ENCODE measurements at regions not wholly inside any gene's neighbourhood (a gene's known extent, or its start where the extent isn't known, plus 50 kb on each side); places are given as distances from the start of the nearest gene placed in this dataset.

DNA sequence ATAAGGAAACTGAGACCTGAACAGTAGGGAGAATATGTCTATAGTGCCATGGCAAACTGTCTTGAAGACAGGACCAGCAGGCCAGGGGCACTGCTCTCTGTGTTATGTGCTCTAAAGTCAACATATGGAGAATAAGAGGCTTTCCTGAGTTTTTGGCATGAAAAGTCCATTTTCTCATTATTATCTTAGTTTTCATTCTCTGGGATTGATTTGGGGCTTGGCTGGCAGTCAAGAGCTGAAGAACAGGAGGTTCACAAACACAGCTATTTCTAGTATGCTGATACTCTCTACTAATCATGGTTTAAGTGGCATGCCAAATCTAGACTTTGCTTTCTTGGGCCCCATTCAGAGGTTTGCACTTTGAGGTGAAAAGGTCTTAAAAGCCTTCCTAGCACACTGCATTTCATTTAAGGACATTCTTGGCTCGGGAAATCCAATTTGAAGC lies 404.4 kb downstream of the ZNF608 start:
- H3K4me1 Mint-ChIP-seq: no peaks in the 10 kb centered on the region
- H3K27me3 Mint-ChIP-seq (ENCODE audit: low read depth): peaks cover 4% of the 10 kb centered on the region
- H3K36me3 Mint-ChIP-seq (ENCODE audit: low read depth): no peaks in the 10 kb centered on the region
- H3K9me3 Mint-ChIP-seq: no peaks in the 10 kb centered on the region
- TF ChIP-seq, protein P1, sequence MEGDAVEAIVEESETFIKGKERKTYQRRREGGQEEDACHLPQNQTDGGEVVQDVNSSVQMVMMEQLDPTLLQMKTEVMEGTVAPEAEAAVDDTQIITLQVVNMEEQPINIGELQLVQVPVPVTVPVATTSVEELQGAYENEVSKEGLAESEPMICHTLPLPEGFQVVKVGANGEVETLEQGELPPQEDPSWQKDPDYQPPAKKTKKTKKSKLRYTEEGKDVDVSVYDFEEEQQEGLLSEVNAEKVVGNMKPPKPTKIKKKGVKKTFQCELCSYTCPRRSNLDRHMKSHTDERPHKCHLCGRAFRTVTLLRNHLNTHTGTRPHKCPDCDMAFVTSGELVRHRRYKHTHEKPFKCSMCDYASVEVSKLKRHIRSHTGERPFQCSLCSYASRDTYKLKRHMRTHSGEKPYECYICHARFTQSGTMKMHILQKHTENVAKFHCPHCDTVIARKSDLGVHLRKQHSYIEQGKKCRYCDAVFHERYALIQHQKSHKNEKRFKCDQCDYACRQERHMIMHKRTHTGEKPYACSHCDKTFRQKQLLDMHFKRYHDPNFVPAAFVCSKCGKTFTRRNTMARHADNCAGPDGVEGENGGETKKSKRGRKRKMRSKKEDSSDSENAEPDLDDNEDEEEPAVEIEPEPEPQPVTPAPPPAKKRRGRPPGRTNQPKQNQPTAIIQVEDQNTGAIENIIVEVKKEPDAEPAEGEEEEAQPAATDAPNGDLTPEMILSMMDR (IDR thresholded peaks at IDR 0.05; ENCODE audit: unreplicated experiment in 3 of 3): no peak
- H3K4me3 Mint-ChIP-seq: peak overlapping the region in 1 of 3 experiments; percentile 36
- peak overlapping the region in 2 of 3 experiments; percentile 67 to 91 for H3K27ac Mint-ChIP-seq

DNA sequence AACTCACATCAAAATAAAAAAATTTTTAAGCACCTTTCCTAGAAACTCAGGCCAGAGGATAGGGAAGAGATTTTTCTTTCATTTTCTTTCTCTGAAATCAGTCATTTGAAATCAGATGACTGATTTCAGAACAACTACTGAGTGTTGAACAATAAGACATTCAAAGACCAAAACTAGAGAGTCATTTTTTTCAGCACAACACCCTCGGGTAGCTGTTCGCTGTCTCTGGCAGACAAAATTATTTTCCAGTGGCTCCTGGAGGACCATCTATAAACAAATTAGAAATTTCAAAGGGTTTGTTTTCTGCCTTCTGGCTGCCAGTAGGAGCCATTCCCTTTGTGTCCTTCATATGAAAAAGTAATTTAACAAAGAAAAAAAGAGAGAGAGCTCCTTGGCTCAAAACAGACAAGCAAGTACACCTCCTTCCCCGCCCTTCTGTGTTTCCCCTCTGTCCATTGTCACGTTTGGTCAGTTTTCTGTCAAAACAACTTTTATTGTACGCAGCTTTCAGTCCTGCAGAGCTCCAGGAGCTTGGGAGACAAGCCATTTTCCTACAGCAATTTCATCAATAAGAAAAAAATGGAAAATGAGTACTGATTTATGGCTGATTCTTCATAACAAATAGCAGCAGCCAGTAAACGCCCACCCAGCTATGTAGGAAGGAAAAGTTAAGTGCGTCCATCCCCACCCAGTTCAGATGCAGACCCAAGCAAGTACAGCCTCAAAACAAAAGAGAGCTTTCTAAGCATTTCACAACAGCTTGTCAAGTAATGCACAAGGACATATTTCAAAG lies 405.2 kb downstream of the ZNF608 start:
- H3K4me3 Mint-ChIP-seq: peak overlapping the region in 2 of 3 experiments; percentile 36 to 40
- TF ChIP-seq, protein P1 (IDR thresholded peaks at IDR 0.05; ENCODE audit: unreplicated experiment in 3 of 3): no peak
- peaks cover 4% of the 10 kb centered on the region for H3K27me3 Mint-ChIP-seq (ENCODE audit: low read depth)
- no peaks in the 10 kb centered on the region for H3K36me3 Mint-ChIP-seq (ENCODE audit: low read depth)
- no peaks in the 10 kb centered on the region for H3K9me3 Mint-ChIP-seq
- H3K27ac Mint-ChIP-seq: peak overlapping the region in 2 of 3 experiments; percentile 67 to 91
- H3K4me1 Mint-ChIP-seq: no peaks in the 10 kb centered on the region

DNA sequence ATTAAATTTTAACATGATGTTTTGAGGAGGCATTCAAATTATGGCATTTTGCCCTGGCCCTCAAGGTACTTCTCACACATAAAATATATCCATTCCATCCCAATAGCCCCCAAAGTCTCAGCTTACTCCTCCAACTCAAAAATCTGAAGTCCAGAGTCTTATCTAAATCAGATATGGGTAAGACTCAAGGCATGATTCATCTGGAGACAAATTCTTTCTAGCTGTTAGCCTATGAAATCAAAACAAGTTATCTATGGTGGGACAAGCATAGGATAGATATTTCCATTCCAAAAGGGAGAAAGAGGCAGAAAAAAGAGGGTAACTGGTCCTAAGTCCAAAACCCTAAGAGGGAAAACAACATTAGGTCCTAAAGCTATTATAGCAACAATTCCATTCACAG lies 408.4 kb downstream of the ZNF608 start:
- no peak overlapping the region for H3K4me3 Mint-ChIP-seq
- H3K27ac Mint-ChIP-seq: no peak overlapping the region
- TF ChIP-seq, protein P1 (IDR thresholded peaks at IDR 0.05; ENCODE audit: unreplicated experiment in 3 of 3): no peak
- no peaks in the 10 kb centered on the region for H3K36me3 Mint-ChIP-seq (ENCODE audit: low read depth)
- H3K4me1 Mint-ChIP-seq: no peaks in the 10 kb centered on the region
- H3K9me3 Mint-ChIP-seq: peaks cover 4% of the 10 kb centered on the region
- H3K27me3 Mint-ChIP-seq (ENCODE audit: low read depth): no peaks in the 10 kb centered on the region

DNA sequence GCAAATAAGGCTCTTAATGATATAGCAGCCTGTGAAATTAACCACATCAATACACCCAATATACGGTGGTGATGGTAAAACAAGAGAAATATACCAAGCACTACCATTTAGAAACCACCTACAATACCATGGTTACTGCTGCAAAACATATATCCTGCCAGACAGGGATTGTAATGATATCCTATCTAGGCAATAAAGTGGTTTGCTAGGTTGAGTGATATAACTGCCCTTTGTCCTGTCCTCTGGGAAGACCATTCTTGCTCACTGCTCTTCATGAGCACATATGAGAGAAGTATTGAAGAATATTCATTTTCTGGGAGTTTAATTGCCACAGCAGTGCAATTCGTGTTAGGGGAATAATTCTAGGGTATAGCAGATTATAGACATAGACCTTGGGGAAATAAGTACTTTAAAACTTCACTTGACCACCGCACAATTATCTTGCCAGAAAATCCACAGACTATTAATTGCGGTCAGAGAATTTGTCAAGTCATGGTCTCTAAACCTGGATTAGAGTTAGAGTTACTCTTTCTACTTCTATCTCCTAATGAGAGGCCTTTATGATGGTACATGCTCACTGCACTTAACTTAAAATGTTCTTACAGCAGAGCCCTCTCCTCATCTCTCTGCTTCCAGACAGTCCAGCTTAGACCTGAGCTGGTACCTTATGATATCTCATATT lies 413.0 kb downstream of the ZNF608 start:
- Mint-ChIP-seq H3K9me3 (peaks cover 20% of the 10 kb centered on the region), H3K4me1 (no peaks in the 10 kb centered on the region), H3K27me3 (ENCODE audit: low read depth) (no peaks in the 10 kb centered on the region), H3K36me3 (ENCODE audit: low read depth) (no peaks in the 10 kb centered on the region), H3K27ac (no peak overlapping the region), H3K4me3 (no peak overlapping the region)
- TF ChIP-seq, protein P1 (IDR thresholded peaks at IDR 0.05; ENCODE audit: unreplicated experiment in 3 of 3): no peak

DNA sequence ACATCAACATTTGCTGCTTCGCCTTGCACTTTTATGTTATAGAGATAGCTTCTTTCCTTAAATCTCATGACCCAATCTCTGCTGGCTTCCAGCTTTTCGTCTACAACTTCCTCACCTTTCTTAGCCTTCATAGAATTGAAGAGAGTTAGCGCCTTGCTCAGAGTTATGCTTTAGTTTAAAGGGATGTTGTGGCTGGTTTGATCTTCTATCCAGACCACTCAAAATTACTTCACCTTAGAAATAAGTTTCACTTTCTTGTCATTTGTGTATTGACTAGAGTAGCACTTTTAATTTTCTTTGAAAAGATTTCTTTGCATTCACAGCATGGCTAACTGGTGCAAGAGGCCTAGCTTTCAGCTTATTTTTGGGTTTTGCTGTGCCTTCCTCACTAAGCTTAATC lies 414.2 kb downstream of the ZNF608 start:
- Mint-ChIP-seq H3K4me1 (no peaks in the 10 kb centered on the region), H3K27ac (no peak overlapping the region), H3K27me3 (ENCODE audit: low read depth) (no peaks in the 10 kb centered on the region), H3K9me3 (peaks cover 20% of the 10 kb centered on the region), H3K4me3 (no peak overlapping the region), H3K36me3 (ENCODE audit: low read depth) (no peaks in the 10 kb centered on the region)
- TF ChIP-seq, protein P1 (IDR thresholded peaks at IDR 0.05; ENCODE audit: unreplicated experiment in 3 of 3): no peak

Data from nephron (organoid).